Esophagus squamous epithelium (tissue), 5 donors: ENCODE measurements at regions not wholly inside any gene's neighbourhood (a gene's known extent, or its start where the extent isn't known, plus 50 kb on each side); places are given as distances from the start of the nearest gene placed in this dataset.

Experiments
- DNase-seq: peaks from one replicate; lab custom pipeline; 2025; lab: John Stamatoyannopoulos, UW
- H3K27ac ChIP-seq, 4 donors: fragments of 200-600 bp; sonication (generic); one replicate each; pipeline ENCODE4 v1.5.1; 2016 to 2019; ENCODE audit warnings: mild to moderate bottlenecking in 1 of 4
- H3K27me3 ChIP-seq, 4 donors: fragments of 200-600 bp; sonication (generic); 1 replicate in 3 of 4; 2 replicates in 1 of 4; pipeline versions ENCODE4 v1.5.1 to v1.6.0; 2017 to 2021; ENCODE audit warnings: antibody characterized with exemption in 1 of 4
- H3K36me3 ChIP-seq, 3 donors: fragments of 200-600 bp; sonication (generic); one replicate each; pipeline ENCODE4 v1.5.1; 2016 to 2019
- H3K4me1 ChIP-seq, 3 donors: fragments of 200-600 bp; sonication (generic); one replicate each; pipeline ENCODE4 v1.5.1; 2017 to 2019
- H3K4me3 ChIP-seq, 4 donors: fragments of 200-600 bp; sonication (generic); 1 replicate in 3 of 4; 2 replicates in 1 of 4; pipeline ENCODE4 v1.5.1; 2016 to 2019; ENCODE audit warnings: mild to moderate bottlenecking in 2 of 4, moderate library complexity in 1 of 4
- H3K9me3 ChIP-seq, 3 donors: fragments of 200-600 bp; sonication (generic); one replicate each; pipeline ENCODE4 v1.5.1; 2016 to 2019
- CTCF ChIP-seq, 6 experiments: fragments of 450-650 bp in 4 of 6; fragments of 200-600 bp in 2 of 6; sonication (generic) in 2 of 6; IDR thresholded peaks; one replicate each; pipeline ENCODE4 v1.5.1; 2016 to 2019; ENCODE audit warnings: antibody characterized with exemption in 6 of 6, mild to moderate bottlenecking in 4 of 6, moderate library complexity in 4 of 6
- POLR2A ChIP-seq, 4 donors: fragments of 450-650 bp; IDR thresholded peaks; one replicate each; pipeline ENCODE4 v1.6.1; 2017; ENCODE audit warnings: antibody characterized with exemption in 4 of 4, mild to moderate bottlenecking in 4 of 4, moderate library complexity in 3 of 4
- WGBS, 2 donors: methylation state at CpG; one replicate each; pipeline ENCODE4 v1.1.5; 2018; 5-methylcytosine and 5-hydroxymethylcytosine counted together
- intact Hi-C: fragments of 100-400 bp; cut with DNase I; formaldehyde crosslinking; loops from one replicate; pipeline ENCODE4 v1.15.0; 2022
- donor health status: DM: yes; HTN: yes; CAD: no.

GRCh38 chr15:75136118-75136517, 65.6 kb upstream of the C15orf39 start:
- Histone ChIP-seq H3K9me3 (peaks cover 0 to under 1% (median 0%) of the 10 kb centered on the region in 3 donors), H3K36me3 (no peaks in the 10 kb centered on the region), H3K4me1 (peaks cover 0 to 9% (median 0%) of the 10 kb centered on the region in 3 donors), H3K4me3 (no peak overlapping the region), H3K27me3 (no peaks in the 10 kb centered on the region), H3K27ac (no peak overlapping the region)
- 53 to 55% methylated on average over 3 of the region's 3 CpGs for WGBS, 2 donors
- DNase-seq = no peak
- intact Hi-C loops = no loop called here
- TF ChIP-seq POLR2A (IDR thresholded peaks at IDR 0.05) = no peak
- TF ChIP-seq CTCF (IDR thresholded peaks at IDR 0.05) = no peak

- no peaks in the 10 kb centered on the region for H3K27me3 ChIP-seq
- H3K4me1 ChIP-seq = peaks cover 0 to 9% (median 0%) of the 10 kb centered on the region in 3 donors
- TF ChIP-seq CTCF (IDR thresholded peaks at IDR 0.05) = no peak
- no peak for TF ChIP-seq POLR2A (IDR thresholded peaks at IDR 0.05)
- H3K36me3 ChIP-seq = no peaks in the 10 kb centered on the region
- peaks cover 0 to 7% (median 3%) of the 10 kb centered on the region in 3 donors for H3K9me3 ChIP-seq
- no peak for DNase-seq
- no peak overlapping the region for H3K27ac ChIP-seq
- WGBS, 2 donors = 92 to 93% methylated on average over 2 of the region's 2 CpGs
- no peak overlapping the region for H3K4me3 ChIP-seq
- intact Hi-C loops = no loop called here
These were observed 64.9 kb upstream of the C15orf39 start for GRCh38 chr15:75136758-75137157.

GRCh38 chr15:75138016-75138999, 63.4 kb upstream of the C15orf39 start:
- no peak for TF ChIP-seq CTCF (IDR thresholded peaks at IDR 0.05)
- no peak for TF ChIP-seq POLR2A (IDR thresholded peaks at IDR 0.05)
- peaks cover 0 to 9% (median 0%) of the 10 kb centered on the region in 3 donors for H3K4me1 ChIP-seq
- WGBS, 2 donors = 54 to 61% methylated on average over 12 to 13 of the region's 20 CpGs
- no peak overlapping the region for H3K4me3 ChIP-seq
- DNase-seq = no peak
- peaks cover 0 to 22% (median 15%) of the 10 kb centered on the region in 3 donors for H3K9me3 ChIP-seq
- H3K27me3 ChIP-seq = no peaks in the 10 kb centered on the region
- H3K27ac ChIP-seq = no peak overlapping the region
- intact Hi-C loops = no loop called here
- H3K36me3 ChIP-seq = no peaks in the 10 kb centered on the region

GRCh38 chr15:75140080-75140879, 61.4 kb upstream of the C15orf39 start:
- peaks cover 0 to 9% (median 0%) of the 10 kb centered on the region in 3 donors for H3K4me1 ChIP-seq
- no peak overlapping the region for H3K27ac ChIP-seq
- H3K27me3 ChIP-seq = no peaks in the 10 kb centered on the region
- intact Hi-C loops = no loop called here
- H3K4me3 ChIP-seq = no peak overlapping the region
- peaks cover 0 to 42% (median 35%) of the 10 kb centered on the region in 3 donors for H3K9me3 ChIP-seq
- no peak for TF ChIP-seq CTCF (IDR thresholded peaks at IDR 0.05)
- no peak for TF ChIP-seq POLR2A (IDR thresholded peaks at IDR 0.05)
- DNase-seq = no peak
- WGBS, 2 donors = 54 to 67% methylated on average over 6 of the region's 7 CpGs
- H3K36me3 ChIP-seq = no peaks in the 10 kb centered on the region
